Cardiac muscle cell (in vitro differentiated cells and primary cell): ENCODE measurements at regions not wholly inside any gene's neighbourhood (a gene's known extent, or its start where the extent isn't known, plus 50 kb on each side); places are given as distances from the start of the nearest gene placed in this dataset.

Experiments
- DNase-seq, 2 donors: peaks; one replicate each; pipeline versions ENCODE4 v3.0.0 to v3.0.0-alpha.2; 2010 to 2017; ENCODE audit warnings: low read depth in 1 of 2, low spot score in 1 of 2
- H3K27ac ChIP-seq: fragments of 200-600 bp; sonication (generic); 2 replicates; pipeline ENCODE4 v1.5.1; 2016
- H3K27me3 ChIP-seq: fragments of 200-600 bp; sonication (generic); 2 replicates; pipeline ENCODE4 v1.6.0; 2016; ENCODE audit warnings: control low read depth
- H3K36me3 ChIP-seq: fragments of 200-600 bp; sonication (generic); 2 replicates; pipeline ENCODE4 v1.5.1; 2016; ENCODE audit warnings: control low read depth
- H3K4me1 ChIP-seq: fragments of 200-600 bp; sonication (generic); 2 replicates; pipeline ENCODE4 v1.8.1; 2017; ENCODE audit warnings: low read depth, mild to moderate bottlenecking, mixed run types
- H3K4me3 ChIP-seq: fragments of 200-600 bp; sonication (generic); 2 replicates; pipeline ENCODE4 v1.5.1; 2016; ENCODE audit warnings: mild to moderate bottlenecking
- H3K9me3 ChIP-seq: fragments of 200-600 bp; sonication (generic); 2 replicates; pipeline ENCODE4 v1.5.1; 2017; ENCODE audit warnings: low read depth, mild to moderate bottlenecking, control low read depth
- TF ChIP-seq, protein P1 (sequence below): IDR thresholded peaks from 2 replicates; pipeline ENCODE4 v1.5.1; 2012; ENCODE audit warnings: low read depth, mild to moderate bottlenecking, low read length

DNA sequence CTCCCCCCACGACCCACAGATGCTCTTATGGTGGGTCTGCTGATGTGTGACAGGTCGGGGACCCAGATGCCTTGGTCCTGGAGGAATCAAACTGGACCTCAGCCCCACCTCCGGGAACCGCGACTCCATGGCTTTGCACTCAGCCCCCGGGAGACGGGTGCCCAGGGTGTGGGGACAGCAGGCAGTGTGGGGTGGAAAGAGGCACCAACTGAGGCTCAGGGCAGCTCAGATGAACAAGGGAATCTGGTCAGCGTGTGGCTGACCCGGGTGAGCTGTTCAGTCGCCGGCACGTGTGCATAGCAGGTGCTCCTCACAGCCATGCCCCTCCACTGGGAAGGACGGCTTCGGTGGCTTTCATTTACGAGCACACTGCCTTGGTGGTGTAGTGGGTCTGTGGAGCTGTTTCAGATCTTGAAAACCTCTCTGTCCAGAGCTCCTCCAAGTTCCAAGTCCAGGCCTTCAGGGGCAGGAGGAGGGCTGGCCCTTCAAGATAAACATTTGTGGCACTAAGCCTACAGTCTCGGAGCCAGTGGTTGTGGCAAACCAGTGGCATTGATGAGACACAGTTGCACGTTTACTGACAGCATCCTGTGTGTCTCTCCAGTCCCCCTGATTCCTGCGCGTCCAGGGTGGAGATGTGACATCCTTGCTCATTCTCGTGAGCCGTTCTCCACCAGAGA, 471.2 kb upstream of the HS6ST1 start:
- Histone ChIP-seq H3K36me3 (no peaks in the 10 kb centered on the region), H3K27me3 (no peaks in the 10 kb centered on the region), H3K9me3 (no peaks in the 10 kb centered on the region), H3K4me1 (no peaks in the 10 kb centered on the region), H3K4me3 (no peak overlapping the region), H3K27ac (no peak overlapping the region)
- DNase-seq, result no peak
- TF ChIP-seq, protein P1, sequence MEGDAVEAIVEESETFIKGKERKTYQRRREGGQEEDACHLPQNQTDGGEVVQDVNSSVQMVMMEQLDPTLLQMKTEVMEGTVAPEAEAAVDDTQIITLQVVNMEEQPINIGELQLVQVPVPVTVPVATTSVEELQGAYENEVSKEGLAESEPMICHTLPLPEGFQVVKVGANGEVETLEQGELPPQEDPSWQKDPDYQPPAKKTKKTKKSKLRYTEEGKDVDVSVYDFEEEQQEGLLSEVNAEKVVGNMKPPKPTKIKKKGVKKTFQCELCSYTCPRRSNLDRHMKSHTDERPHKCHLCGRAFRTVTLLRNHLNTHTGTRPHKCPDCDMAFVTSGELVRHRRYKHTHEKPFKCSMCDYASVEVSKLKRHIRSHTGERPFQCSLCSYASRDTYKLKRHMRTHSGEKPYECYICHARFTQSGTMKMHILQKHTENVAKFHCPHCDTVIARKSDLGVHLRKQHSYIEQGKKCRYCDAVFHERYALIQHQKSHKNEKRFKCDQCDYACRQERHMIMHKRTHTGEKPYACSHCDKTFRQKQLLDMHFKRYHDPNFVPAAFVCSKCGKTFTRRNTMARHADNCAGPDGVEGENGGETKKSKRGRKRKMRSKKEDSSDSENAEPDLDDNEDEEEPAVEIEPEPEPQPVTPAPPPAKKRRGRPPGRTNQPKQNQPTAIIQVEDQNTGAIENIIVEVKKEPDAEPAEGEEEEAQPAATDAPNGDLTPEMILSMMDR, result no peak

DNA sequence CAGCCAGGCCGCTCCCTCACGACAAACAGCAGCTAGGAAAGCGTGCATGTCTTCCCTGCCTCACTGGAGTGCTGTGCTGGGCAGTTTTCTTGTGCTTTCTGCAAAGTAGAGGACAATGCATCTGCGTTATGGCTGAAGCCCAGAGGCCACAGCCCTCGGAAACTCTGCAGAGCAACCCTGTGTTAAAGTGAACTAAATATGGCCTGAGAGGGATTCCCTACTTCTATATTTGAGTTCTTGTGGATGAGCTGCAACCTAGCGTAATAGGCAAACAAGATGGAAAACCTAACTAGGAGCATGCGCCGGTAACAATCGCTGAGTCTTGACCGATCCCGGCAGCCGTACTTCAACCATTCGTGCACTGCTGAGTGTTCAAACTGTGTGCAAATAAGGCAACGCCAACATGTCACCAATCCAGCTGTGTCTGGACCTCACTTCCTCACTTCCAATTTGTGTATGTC, 471.9 kb upstream of the HS6ST1 start:
- TF ChIP-seq, protein P1, result no peak
- Histone ChIP-seq H3K27me3 (no peaks in the 10 kb centered on the region), H3K36me3 (no peaks in the 10 kb centered on the region), H3K27ac (no peak overlapping the region), H3K4me3 (no peak overlapping the region), H3K4me1 (no peaks in the 10 kb centered on the region), H3K9me3 (no peaks in the 10 kb centered on the region)
- no peak for DNase-seq

DNA sequence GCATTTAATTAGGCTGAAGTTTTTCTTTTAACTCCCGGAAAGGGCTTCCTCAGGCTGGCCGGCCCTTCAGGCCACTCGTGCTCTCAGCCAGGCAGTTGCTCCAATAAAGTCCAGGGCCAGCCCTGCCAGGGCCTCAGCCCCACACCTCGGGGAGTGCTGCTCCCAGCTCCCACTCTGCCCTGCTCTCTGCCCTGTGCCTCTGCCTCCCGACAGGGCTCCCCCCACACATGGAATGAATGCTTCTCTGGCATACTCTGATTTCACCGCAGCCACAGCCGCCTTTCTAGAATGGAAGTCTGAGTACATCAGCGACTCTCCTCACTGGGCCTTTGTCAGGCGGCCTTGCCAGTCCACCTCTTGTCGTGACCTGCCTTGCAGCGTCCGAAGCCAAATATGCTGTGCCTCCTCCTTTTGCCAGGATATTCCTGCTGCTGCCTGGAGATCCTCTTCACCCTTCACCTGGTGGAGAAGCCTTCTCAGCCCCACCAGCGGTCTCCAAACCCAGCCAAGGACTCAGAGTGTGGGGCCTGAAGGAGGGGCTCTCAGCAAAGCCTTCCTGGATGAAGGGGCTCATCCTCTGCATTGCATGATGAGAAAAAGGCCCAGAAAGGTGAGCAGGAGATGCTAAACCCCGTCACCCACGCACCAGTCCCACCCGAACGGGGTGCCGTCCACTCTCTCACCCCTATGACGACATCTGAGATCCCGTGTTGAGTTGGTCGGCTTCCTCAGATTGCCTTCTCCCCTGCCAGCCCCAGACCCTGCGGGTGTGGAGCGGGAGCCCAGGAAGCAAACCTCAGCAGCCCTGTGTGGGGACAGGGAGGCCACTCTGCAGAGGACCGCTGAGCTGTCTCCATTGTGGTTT, 472.7 kb upstream of the HS6ST1 start:
- DNase-seq, result no peak
- TF ChIP-seq, protein P1, result no peak
- Histone ChIP-seq H3K36me3 (no peaks in the 10 kb centered on the region), H3K27me3 (no peaks in the 10 kb centered on the region), H3K27ac (no peak overlapping the region), H3K9me3 (no peaks in the 10 kb centered on the region), H3K4me3 (no peak overlapping the region), H3K4me1 (no peaks in the 10 kb centered on the region)

DNA sequence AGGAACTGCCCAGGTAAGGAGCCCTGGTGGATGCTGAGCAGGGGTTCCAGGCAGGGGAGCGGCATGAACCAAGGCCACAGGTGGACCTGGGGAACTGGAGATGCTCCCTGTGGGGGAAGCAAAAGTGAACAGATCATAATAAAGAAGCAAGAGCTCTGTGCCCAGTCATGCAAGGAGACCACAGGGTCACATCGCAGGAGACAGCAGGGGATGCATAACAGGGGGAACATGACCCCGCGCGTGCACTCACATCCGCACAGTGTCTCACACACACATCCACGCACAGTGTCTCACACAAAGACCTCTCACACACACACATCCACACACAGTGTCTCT, 473.3 kb upstream of the HS6ST1 start:
- no peaks in the 10 kb centered on the region for H3K9me3 ChIP-seq
- TF ChIP-seq, protein P1, result no peak
- no peak for DNase-seq
- H3K4me3 ChIP-seq, result no peak overlapping the region
- H3K27ac ChIP-seq, result no peak overlapping the region
- H3K27me3 ChIP-seq, result no peaks in the 10 kb centered on the region
- no peaks in the 10 kb centered on the region for H3K36me3 ChIP-seq
- H3K4me1 ChIP-seq, result no peaks in the 10 kb centered on the region

DNA sequence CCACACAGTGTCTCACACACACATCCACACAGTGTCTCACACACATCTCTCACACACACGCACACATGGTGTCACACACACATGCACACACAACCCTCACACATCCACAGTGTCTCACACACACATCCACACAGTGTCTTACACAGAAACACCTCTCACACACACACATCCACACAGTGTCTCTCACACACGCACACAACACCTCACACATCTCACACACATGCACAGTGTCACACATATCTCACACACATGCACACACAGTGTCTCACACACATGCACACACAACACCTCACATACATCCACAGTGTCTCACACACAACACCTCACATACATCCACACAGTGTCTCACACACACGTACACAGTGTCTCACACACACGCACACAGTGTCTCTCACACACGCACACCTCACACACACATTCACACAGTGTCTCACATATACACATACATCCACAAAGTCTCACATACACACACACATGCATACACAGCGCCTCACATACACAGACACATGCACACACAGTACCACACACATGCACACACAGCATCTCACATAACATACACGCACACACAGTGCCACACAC, 473.9 kb upstream of the HS6ST1 start:
- Histone ChIP-seq H3K27ac (no peak overlapping the region), H3K4me1 (no peaks in the 10 kb centered on the region), H3K4me3 (no peak overlapping the region), H3K27me3 (no peaks in the 10 kb centered on the region), H3K9me3 (no peaks in the 10 kb centered on the region), H3K36me3 (no peaks in the 10 kb centered on the region)
- TF ChIP-seq, protein P1, result no peak
- DNase-seq, result no peak
